GM18870 (cell line): ENCODE measurements at regions not wholly inside any gene's neighbourhood (a gene's known extent, or its start where the extent isn't known, plus 50 kb on each side); places are given as distances from the start of the nearest gene placed in this dataset.
A peak's percentile ranks its signal among the peaks of the same experiment; 100 is the strongest.

Experiments used
- ATAC-seq: cut with Tn5 transposase; IDR thresholded peaks from one replicate; pipeline ENCODE4 v1.9.1; 2021; ENCODE audit warnings: moderate library complexity; ENCODE audit not compliant: unreplicated experiment

DNA sequence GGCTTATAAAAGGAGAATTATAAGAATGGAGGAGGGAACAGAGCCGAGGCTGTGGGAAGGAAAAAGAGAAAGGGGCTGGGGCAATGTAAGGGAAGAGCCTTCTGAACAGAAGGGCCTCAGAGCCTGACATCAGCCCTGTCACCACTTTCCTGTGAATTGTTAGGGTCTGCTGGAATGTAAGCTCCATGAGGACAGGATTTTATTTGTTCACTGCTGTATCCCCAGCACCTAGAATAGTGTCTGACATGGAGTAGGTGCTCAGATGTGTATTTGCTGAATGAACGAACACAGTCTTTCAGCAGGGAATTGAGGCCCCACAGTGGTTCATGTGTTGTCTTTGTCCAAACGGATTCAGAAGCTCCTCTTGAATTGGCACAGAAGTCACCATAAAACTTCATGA, 251.5 kb downstream of the OPA1 start:
- ATAC-seq: no peak

DNA sequence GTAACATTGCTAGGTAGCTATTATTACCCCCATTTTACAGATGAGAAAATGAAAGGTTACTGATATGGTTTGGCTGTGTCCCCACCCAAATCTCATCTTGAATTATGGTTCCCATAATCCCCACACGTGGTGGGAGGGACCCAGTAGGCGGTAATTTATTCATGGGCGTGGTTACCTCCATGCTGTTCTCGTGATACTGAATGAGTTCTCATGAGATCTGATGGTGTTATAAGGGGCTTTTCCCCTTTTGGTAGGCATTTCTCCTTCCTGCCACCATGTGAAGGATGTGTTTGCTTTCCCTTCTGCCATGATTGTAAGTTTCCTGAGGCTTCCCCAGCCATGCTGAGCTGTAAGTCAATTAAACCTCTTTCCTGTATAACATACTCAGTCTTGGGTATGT, 252.1 kb downstream of the OPA1 start:
- ATAC-seq: no peak

DNA sequence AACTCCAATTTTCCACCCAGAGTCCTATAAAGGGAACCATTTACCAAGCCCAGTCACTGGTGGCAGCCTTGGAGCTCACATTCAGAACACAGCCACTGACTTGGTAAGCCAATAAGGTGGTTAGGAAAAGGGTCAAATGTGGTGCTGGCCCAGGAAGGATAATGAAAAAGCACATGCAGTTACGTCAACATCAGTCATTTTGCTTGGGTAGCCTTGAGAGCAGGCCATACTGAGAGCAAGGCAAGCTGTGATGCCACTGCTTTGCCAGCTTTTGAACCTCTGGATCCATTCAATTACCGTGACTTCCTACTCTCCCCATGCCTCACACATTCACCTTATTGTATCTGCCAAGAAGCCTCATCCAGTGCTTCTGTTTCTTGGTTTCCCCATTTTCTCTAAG, 253.6 kb downstream of the OPA1 start:
- no peak for ATAC-seq

DNA sequence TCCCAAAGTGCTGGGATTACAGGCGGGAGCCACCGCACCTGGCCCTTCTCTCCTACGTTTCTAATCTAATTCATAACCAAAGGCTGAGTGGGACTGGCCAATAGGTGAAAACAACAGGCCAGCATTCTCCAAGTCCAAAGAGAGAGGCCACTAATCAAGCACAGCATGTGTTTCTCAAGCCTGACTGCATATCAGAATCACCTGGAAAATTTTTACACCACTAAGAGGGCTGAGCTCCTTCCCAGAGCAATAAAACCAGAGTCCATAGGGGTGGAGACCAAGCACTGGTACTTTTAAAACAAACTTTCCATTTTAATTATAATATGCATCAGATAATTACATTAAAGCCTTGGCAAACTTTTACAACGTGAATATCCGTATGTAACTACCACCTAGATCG, 254.4 kb downstream of the OPA1 start:
- no peak for ATAC-seq

GRCh38 chr3:193848547-193848946, 255.5 kb downstream of the OPA1 start:
- ATAC-seq: no peak

GRCh38 chr3:193850084-193850619, 257.1 kb downstream of the OPA1 start:
- ATAC-seq: no peak

GRCh38 chr3:193851428-193851847, 258.4 kb downstream of the OPA1 start:
- ATAC-seq: no peak

DNA sequence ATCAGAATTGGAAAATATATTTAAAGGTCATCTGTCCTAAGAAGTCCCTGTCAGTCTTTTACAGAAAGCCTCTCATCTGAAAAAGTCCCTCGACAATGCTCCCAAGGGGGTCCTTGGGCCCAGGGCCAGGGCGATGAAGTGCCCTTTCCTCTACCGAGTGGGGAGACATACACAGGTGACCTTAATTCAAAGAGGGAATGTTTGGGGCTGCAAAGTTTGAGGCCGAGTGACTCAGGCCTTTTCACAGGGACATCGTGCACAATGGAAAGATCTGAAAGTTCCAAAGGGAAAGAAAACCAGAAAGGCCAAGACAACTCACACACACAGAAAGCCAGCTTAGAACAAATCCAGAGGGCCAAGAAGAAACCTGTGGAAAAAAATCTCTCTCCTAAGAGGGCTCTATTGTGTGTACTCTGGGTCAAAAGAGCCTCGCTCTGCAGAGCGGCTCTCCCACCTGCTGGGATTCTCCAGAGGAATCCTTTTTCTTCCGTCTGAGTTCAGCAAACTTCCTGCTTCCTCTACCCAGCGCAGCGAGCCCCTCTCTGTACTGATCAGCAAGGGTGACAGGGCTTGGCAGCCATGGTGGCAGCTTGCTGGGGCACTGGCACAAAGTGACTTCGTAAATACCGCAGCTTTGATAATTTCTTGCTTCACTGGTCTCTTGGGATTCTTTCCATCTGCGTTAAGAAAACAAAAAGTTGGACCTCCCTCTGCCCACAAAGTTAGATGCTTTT, 259.1 kb downstream of the OPA1 start:
- no peak for ATAC-seq

DNA sequence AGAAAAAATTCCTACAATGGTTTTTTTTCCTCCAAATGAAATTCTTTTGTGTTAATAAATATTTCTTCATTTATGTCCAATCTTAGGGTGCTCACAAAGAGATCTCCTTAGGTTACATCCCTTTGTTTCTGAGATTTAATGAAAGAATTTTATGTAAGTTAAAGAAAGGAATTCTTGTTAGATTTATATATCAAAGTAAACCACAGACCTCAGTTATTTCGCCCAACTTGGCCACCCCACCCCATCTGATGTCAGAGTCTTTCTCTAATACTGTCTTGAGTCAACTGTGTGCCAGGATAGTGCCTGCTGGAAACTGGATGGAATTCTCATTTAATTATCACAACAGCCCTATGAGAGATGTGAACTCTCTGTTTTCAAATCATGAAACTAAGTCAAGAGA, 259.9 kb downstream of the OPA1 start:
- no peak for ATAC-seq

DNA sequence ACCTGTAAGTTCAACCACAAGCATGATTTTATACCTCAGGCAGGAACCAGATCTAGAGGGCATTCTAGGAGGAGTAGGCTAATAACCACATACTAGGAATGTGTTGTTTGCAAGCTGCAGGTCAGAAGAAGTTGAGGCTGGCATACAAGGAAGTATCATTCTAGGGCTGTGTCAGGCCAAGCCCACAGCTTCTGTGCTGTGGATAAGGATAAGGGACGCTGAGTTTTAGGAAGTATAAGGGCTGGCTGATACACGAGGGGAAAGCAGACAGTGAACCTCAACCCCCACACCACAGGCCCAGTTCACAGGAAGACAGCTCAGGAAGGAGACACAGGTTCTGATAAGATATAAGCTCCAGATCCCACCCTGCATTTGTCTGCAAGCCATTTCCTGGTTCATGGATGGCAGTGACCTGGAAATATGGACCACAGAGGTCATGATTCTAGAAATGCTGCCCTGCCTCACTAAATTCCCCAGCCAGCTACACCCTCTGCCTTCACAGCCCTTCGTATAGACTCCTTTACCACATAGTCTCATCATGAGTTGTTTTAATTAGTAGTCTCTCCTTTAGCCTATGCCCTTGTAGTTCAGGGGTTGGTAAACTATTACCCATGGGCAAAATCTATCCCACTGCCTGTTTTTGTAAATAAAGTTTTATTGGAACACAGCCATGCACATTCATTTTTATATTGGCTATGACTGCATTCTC, 260.7 kb downstream of the OPA1 start:
- no peak for ATAC-seq

DNA sequence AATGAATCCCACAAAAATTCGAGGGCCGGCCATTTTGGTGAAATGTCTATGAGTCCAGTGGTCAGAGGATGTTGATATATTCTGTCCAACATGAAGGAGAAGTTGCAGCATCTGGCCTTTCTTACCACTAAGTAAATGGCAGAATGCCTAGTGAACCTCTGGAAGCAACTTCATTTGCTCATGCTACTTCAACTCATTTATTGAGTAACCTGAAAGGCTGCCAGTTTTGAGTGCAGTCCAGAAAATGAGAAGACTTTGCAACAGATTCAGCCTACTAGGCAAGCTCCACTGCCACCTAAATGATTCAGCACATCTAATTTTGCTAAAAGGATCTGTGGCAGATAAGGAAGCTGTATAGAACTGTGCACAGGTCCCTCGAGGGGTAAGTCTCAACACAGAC, 265.0 kb downstream of the OPA1 start:
- ATAC-seq: no peak

DNA sequence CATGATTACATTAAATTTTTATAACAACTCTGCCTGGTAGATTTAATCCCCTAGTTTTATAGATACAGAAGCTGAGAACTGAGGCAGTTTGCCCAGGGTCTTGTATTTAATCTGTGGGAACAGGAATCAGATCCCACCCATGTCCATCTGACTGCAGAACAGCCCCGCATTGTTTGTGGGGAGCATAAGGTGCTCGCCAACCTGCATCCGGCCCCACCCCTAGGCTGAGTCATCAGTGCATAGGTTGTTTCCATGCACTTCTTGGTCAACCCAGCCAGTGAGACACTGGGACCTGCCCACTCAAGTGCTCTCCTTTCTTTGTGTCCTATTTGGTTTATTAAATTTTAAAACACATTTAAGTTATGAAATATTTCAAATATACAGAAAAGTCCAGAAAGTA, 266.2 kb downstream of the OPA1 start:
- no peak for ATAC-seq

GRCh38 chr3:193861012-193861411, 268.0 kb downstream of the OPA1 start:
- ATAC-seq: no peak

DNA sequence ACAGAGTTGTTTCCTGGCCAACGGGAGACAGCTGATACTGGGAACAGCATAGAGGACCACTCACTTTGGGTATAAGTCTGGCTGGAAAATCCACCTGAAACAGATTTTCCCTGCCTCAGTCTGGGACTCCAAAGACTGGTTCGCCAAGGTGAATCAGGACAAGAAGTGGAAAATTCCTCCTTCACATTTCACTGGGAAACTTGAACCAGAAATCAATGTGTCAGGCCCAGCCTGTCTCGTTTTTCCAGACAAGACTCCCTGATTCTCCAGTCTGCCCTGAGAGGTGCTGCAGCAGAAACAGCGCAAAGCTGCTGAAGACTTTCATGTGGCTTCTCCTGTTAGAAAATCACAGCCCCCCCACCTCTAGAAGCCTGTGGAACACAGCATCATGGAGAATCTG, 269.8 kb downstream of the OPA1 start:
- ATAC-seq: no peak

GRCh38 chr3:193863657-193864357, 270.8 kb downstream of the OPA1 start:
- no peak for ATAC-seq

- ATAC-seq: peak; percentile 94
Observed at GRCh38 chr3:193865339-193865738, 270.6 kb upstream of the HES1 start.

- no peak for ATAC-seq
Observed at GRCh38 chr3:193865896-193866480, 270.0 kb upstream of the HES1 start.

- no peak for ATAC-seq
Observed at GRCh38 chr3:193868590-193868989, 267.4 kb upstream of the HES1 start.

DNA sequence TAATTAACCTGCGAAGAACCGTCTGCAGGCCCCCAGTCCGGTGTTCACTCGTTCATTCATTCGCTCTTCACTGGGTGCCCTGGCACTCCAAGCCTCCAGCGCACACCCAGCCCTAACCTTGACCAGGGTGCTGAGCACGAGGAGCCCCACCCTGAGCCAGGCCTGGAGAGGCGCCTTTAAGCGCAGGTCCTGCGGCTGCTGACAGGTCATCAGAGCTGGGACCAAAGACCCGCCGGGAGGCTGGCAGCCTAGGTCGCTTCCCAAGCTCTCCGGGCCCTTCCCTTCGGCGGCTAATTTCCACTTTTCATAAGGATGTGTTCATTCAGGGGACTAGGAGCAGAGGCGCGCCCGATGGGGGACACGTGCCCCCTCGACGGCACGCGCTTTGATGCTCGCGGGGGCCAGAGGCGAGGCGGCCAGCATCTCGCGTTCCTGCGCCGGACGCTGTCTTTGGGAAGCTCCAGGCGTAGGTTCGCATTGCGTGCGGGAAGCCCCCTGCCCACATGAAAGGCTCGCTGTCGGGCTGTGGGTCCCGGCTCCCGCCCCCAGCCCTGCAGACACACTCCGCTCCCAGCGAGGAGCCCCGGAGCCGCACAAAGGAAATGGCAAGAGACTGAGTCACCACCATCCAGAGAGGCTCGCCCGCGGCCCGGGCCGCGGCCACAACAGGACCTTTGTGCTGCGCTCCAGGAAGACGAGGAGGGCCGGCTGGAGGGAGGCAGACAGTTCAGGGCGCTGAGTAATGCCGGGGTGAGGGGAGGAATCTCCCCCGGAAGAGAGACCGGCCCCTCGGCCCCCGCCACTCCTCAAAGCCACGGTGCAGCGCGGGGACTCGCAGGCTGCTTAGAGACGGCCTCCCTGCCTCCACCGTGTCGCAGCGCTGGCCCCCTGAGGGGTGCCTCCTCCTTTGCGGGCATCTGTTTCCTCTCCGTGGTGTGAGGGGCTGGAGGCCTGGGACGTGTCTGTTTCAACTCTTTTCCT, 266.4 kb upstream of the HES1 start:
- ATAC-seq: no peak
